UCSD-AML1 (cell line): ENCODE measurements at regions not wholly inside any gene's neighbourhood (a gene's known extent, or its start where the extent isn't known, plus 50 kb on each side); places are given as distances from the start of the nearest gene placed in this dataset.
"Not testable (repeated sequence)": the region's sequence is repeated elsewhere in the genome, so short reads cannot be mapped to it uniquely, and the experiment has no call there.

ENCODE experiments used
- DNase-seq: peaks from one replicate; lab custom pipeline; 2025; ENCODE audit not compliant: unreplicated experiment; lab: John Stamatoyannopoulos, UW

GRCh38 chr14:101255765-101256125 is 305.6 kb upstream of the DIO3 start:
- DNase-seq: no peak

GRCh38 chr14:101256266-101256665 is 305.0 kb upstream of the DIO3 start:
- no peak for DNase-seq

- DNase-seq: no peak
These were observed 303.7 kb upstream of the DIO3 start for GRCh38 chr14:101257551-101257950.

- DNase-seq: no peak
These were observed 301.5 kb upstream of the DIO3 start for GRCh38 chr14:101259748-101260147.

GRCh38 chr14:101266441-101266840 is 294.9 kb upstream of the DIO3 start:
- not testable (repeated sequence) for DNase-seq

GRCh38 chr14:101273091-101273490 is 288.2 kb upstream of the DIO3 start:
- no peak for DNase-seq

- no peak for DNase-seq
These were observed 284.8 kb upstream of the DIO3 start for GRCh38 chr14:101276309-101277091.

- DNase-seq: no peak
These were observed 278.9 kb upstream of the DIO3 start for GRCh38 chr14:101282418-101282817.

GRCh38 chr14:101284711-101285110 is 276.6 kb upstream of the DIO3 start:
- no peak for DNase-seq

GRCh38 chr14:101286271-101287018 is 274.9 kb upstream of the DIO3 start:
- no peak for DNase-seq

- DNase-seq: no peak
These were observed 272.7 kb upstream of the DIO3 start for GRCh38 chr14:101288436-101289229.

- no peak for DNase-seq
These were observed 272.0 kb upstream of the DIO3 start for GRCh38 chr14:101289230-101289690.

GRCh38 chr14:101289911-101290310 is 271.4 kb upstream of the DIO3 start:
- no peak for DNase-seq

GRCh38 chr14:101290611-101291010 is 270.7 kb upstream of the DIO3 start:
- no peak for DNase-seq

- no peak for DNase-seq
These were observed 269.9 kb upstream of the DIO3 start for GRCh38 chr14:101291390-101291789.

- DNase-seq: no peak
These were observed 268.8 kb upstream of the DIO3 start for GRCh38 chr14:101292448-101292847.

GRCh38 chr14:101293605-101294004 is 267.7 kb upstream of the DIO3 start:
- no peak for DNase-seq

GRCh38 chr14:101294136-101294535 is 267.2 kb upstream of the DIO3 start:
- DNase-seq: no peak

- DNase-seq: not testable (repeated sequence)
These were observed 261.5 kb upstream of the DIO3 start for GRCh38 chr14:101299781-101300180.

GRCh38 chr14:101301011-101301410 is 260.3 kb upstream of the DIO3 start:
- DNase-seq: no peak

GRCh38 chr14:101307162-101307561 is 254.1 kb upstream of the DIO3 start:
- DNase-seq: not testable (repeated sequence)
